ENCODE measurements at regions not wholly inside any gene's neighbourhood (a gene's known extent, or its start where the extent isn't known, plus 50 kb on each side); places are given as distances from the start of the nearest gene placed in this dataset.

GRCh38 chr16:51940183-51940582 is 606.8 kb downstream of the TOX3 start:
- TF ChIP-seq CTCF (IDR thresholded peaks at IDR 0.05) (no peak), ZFX (IDR thresholded peaks at IDR 0.05; ENCODE audit: borderline replicate concordance) (no peak)
